Prostate gland (tissue), 2 donors: ENCODE measurements at regions not wholly inside any gene's neighbourhood (a gene's known extent, or its start where the extent isn't known, plus 50 kb on each side); places are given as distances from the start of the nearest gene placed in this dataset.

Experiments used
- CTCF ChIP-seq, 4 experiments: fragments of 200-600 bp in 2 of 4; fragments of 450-650 bp in 2 of 4; sonication (generic) in 2 of 4; IDR thresholded peaks; 1 replicate in 3 of 4; 2 replicates in 1 of 4; pipeline ENCODE4 v1.5.1; 2016 to 2019; ENCODE audit warnings: antibody characterized with exemption in 4 of 4, mild to moderate bottlenecking in 2 of 4, moderate library complexity in 2 of 4
- POLR2A ChIP-seq: fragments of 450-650 bp; IDR thresholded peaks from one replicate; pipeline ENCODE4 v1.6.1; 2016; ENCODE audit warnings: antibody characterized with exemption, mild to moderate bottlenecking
- POLR2AphosphoS5 ChIP-seq: sonication (generic); formaldehyde crosslinking; IDR thresholded peaks from one replicate; pipeline ENCODE4 v1.6.1; 2017; ENCODE audit warnings: antibody characterized with exemption

- TF ChIP-seq CTCF (IDR thresholded peaks at IDR 0.05) (no peak), POLR2A (no peak), POLR2AphosphoS5 (no peak)
Measured at GRCh38 chr9:25570802-25571201, 107.4 kb downstream of the TUSC1 start.
